GM21619 (cell line): ENCODE measurements at regions not wholly inside any gene's neighbourhood (a gene's known extent, or its start where the extent isn't known, plus 50 kb on each side); places are given as distances from the start of the nearest gene placed in this dataset.

Experiments used
- ATAC-seq: cut with Tn5 transposase; IDR thresholded peaks from one replicate; pipeline ENCODE4 v1.9.1; 2021; ENCODE audit not compliant: unreplicated experiment

DNA sequence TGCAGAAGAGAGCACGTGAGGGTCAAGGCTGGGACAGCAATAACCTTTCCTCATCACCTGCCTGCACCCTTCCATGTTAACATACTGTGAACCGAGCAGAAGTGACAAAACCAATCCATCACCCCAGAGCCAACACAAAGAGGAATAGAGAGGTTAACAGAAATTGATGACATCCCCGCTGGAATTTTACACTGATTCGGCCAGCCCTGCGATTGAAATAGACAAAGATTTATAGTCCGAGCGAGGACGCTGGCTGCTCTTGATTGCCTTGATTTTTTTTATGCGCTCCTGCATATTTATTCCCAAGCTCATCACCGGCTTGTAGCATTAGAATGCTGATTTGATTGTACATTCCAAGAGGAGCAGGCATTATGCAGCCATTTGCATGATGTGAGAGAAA is 729.7 kb downstream of the BCL11B start:
- ATAC-seq = no peak

DNA sequence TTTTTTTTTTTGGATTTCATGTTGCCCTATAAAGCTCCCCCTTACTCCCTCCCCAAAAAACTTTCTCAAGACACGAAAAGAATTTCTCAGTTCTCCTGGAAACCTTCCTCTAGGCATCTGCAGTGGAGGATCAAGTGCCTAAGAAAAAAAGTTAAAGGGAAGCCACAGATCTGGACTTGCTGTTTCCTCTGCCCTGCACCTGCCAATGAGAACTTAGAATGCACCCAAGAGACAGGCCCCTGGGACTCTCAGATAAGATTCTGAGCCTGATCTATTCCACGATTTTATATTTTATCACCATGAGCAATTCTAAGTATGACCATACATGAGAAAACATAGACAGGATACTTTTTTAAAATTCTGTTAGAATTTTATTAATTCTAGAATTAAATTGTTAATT is 728.9 kb downstream of the BCL11B start:
- ATAC-seq = no peak

DNA sequence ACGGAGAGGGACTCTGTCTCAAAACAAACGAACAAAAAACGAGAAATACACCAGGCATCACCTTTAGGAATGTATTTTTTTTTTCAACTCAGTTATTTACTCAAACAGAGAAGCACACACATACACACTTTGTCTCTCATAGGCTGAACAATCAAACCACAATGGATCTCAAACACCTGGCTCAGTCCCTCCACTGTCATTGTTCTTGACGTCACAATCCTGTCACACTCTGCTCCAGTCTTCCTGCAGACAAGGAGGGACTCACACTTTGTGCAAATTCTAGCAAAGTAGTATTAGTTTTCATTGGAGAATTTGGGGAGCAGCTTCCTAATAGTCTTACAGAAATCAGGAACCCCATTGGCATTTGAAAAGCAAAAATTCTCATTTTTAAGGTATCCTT is 727.8 kb downstream of the BCL11B start:
- no peak for ATAC-seq

DNA sequence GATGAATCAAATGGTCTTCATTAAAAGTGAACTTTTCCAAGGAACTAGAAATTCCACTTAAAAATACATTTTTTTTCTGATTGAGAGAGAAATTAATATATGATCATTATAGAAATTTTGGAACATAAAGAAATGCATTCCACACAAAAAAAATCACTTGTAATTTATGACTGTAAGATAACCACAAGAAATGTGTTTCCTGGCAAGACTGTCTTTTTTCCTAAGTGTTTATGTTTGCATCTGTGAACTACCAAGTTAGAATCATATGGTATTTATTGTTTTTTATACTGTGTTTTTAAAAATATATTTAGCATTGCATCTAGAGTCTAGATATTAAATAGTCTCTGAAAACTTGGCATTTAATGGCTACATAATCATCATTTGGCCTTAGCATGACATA is 726.8 kb downstream of the BCL11B start:
- no peak for ATAC-seq

DNA sequence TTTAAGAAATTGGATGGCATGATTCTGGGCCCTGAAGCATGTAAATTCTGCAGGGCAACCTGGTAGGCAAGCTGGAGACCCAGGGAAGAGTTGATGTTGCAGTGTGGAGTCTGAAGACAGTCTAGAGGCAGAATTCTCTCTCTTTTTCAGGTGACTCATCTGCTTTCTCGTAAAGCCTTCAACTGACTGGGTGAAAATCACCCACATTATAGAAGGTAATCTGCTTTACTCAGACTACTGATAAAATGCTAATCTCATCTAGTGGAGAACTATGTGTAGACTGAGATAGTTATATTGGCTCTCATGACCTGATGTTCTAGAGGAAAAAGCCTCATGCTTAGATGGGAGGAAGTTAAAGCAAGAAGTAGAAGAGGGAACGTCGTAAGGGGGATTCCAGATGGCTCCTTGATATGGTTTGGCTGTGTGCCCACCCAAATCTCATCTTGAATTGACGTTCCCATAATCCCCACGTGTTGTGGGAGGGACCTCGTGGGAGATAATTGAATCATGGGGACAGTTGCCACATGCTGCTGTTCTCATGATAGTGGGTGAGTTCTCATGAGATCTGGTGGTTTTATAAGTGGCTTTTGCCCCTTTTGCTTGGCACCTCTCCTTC is 723.8 kb downstream of the BCL11B start:
- ATAC-seq = no peak

DNA sequence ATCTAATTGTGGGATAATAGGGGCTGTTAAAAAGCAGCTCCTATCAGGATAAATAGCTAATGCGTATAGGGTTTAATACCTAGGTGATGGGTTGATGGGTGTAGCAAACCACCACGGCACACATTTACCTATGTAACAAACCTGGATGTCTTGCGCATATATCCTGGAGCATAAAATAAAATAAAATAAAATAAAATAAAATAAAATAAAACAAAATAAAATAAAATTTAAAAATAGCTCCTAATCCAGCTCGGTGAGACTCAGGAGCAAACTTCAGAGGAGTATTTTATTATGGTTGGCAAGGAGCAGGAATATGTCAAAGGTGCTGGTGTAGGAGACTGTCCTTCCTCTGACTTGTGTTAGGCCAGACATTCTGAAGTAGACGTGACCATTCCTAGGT is 721.0 kb downstream of the BCL11B start:
- no peak for ATAC-seq

DNA sequence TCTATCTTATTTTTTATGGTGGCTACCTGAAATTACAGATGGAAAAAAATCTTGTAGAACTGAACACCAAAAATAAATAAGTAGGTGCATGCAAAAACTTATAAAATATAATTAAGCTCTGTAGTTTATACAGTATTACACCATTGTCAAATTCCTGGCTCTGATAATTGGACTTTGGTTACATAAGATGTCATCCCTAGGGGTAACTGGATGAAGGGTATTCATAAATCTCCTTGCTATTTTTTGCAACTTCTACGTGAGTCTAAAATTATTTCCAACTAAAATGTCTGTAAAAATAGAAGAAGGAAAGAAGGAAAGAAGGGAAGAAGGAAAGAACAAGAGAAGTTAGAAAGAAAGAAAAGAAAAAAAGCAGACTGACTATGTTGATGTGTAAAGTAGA is 716.6 kb downstream of the BCL11B start:
- no peak for ATAC-seq

DNA sequence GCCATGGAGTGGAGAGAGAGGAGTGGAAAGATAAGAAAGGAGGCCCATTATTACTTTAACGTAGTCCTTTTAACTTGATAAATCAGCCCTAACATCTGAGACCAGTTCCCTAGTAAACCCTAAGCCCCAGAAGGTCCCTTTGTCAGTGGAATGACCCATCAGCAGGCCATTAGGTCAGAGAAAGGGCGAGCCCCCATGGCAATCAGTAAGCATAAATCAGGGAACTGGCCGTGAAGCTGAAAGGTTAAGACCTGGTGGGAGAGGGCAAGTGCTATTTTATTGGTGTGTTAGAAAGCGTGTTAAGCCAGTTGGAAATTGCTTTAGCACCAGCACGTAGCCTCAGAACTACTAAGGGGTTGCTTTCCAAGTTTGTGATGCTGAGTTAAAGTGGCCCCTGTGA is 708.0 kb downstream of the BCL11B start:
- ATAC-seq = no peak

DNA sequence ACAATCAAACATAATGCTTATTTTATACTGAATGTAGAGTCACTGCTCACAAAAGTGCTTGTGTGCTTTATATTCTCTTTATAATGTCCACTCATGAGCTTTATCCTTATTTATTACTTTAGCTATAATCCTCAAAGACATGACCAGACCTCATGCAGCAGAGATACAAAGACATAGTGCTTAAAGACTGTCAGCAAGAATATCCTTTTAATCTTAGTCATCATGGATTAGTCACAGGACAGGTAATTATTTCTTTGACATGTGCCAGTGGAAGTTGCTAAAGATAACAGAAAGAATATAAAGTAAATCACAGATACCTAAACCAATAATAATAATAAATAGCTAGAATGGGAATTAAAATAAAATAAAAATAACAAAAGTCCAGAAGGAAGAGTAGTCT is 707.5 kb downstream of the BCL11B start:
- no peak for ATAC-seq

DNA sequence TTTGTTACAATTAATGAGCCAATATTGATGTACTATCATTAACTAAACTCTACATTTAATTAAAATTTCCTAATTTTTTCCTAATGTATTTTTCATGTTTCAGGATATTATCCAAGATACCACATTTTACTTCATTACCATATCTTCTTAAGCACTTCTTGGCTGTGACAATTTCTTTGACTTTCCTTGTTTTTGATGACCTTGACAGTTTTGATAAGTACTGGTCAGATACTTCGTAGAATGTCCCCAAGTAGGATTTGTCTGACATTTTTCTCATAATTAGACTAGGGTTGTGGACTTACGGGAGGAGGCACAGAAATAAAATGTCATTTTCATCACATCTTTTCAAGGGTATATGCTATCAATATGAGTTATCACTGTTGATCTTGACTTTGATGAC is 700.9 kb downstream of the BCL11B start:
- ATAC-seq = no peak

DNA sequence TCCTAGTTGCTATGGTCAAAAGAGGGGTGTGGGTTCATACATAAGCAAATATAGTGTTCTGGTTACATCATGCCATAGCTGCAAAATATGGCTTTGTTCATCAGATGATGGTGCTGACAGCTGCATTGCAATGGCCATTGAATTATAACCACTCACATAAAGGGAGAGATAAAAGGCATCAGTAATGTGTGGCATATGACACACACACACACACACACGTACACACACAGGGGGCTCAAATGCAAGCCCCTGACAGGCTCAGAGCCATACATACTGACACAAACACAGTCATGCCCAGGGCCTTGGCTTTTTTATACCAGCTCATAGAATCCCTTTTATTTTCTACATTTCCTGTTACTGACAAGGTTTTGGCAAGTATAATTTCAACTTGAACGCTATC is 698.9 kb downstream of the BCL11B start:
- no peak for ATAC-seq

DNA sequence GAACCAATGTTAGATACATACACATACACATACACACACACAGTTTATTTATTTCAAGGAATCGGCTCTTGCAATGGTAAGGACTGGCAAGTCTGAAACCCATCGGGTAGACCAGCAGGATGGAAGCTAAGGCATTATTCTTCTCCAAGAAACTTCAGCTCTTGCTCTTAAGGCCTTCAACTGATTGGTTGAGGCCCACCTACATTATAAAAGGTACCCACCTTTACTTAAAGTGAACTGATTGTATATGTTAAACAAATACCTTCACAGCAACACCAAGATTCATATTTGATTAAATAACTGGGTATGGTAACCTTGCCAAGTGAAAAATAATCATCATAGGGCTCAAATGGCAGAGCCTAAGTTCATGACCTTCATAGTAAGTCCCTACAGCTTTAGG is 695.5 kb downstream of the BCL11B start:
- no peak for ATAC-seq

DNA sequence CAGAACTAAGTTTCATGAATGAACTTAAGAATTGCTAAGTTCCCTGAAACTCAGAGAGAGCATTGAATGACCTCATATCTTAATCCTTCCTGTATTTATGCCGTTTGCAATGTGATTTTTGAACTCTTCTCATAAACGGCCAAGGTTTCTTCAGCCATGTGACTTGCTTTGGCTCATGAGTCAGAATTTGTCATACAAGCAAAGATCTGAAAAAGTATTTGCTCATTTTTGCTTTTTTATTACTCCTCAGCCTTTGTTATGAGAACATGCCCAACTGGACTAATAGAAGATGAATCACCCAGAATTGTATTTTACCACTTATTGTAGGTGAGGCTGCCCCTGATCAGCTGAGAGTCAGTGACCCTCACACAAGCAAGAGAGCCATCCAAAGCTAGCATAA is 693.8 kb downstream of the BCL11B start:
- ATAC-seq = no peak

DNA sequence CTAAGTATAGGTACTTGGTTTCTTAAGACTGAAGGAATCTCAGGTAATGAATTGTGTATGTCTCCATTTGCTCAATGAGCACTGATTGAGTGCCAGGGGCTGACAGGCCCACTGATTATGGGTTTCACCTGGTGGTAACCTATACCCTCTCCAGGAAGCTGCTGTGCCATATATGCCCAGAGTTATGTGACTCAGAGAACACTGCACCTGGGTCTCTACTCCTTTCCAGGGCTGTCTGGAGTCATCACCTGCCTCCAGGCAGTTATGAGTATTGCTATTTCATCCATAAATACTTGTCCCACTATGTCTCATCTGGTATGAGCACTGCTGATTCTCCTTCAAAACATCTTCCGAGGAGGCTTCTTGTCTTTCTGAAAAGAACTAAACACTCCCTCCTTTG is 692.9 kb downstream of the BCL11B start:
- ATAC-seq = no peak

DNA sequence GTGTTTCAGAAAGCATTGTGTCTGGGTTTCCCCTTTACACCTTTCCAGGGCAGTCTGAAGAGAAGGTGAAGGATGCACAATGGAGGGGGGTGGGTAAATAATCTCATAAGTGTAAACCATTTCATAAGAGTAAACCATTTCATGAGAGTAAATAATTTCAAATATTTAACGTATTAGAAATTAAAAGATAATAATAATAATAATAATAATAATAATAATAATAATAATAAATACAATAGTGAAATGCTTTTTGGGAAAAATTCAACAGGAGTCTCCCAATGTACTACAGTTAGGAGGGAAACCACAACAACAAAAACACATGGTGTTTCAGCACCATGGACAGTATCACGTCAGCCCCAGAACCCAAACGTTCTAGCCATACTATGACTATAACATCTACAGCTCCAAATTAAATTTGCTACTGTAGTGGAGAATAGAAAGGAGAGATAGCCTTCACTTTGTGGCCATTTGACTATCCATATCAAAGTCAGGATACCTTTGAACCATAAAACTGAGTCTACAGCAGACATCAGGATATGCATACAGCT is 691.8 kb downstream of the BCL11B start:
- ATAC-seq = no peak

DNA sequence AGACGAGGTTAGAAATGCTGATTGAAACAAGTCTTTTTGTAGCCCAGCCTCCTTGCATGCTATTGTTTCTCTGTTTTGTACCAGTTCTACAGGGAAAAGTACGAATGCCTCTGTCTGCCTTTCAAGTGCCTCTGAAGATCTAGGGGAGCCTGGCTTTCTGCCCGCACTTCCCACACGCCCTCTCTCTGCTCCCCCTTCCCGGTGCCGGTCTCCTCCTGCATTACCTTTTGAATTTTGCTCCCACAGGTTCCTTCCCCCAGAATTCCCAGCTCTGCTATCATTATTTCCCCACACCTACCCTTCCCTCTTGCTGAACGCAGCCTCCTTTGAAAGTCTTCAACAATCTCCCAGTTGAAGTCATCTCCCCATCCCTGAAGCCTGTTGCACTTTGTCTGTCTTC is 689.7 kb downstream of the BCL11B start:
- no peak for ATAC-seq

DNA sequence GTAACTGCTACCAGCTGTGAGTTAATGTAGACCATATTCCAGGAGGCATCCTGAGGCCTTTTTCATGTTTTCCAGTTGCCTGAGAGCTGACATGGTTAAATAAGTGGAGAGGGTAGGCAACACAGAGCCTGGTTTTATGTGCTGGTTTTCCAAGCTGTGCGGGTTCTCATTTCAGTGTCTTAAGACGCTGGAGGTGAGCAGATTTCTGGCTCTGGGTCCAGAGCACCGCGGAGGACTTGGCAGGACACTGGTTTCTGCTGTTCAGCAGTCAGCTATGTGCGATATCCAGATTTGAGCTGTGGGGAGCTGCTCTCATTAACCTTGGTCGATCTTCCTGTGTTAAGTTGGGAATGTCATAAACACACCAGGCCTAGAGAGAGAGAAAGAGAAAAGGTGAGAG is 680.8 kb downstream of the BCL11B start:
- no peak for ATAC-seq

DNA sequence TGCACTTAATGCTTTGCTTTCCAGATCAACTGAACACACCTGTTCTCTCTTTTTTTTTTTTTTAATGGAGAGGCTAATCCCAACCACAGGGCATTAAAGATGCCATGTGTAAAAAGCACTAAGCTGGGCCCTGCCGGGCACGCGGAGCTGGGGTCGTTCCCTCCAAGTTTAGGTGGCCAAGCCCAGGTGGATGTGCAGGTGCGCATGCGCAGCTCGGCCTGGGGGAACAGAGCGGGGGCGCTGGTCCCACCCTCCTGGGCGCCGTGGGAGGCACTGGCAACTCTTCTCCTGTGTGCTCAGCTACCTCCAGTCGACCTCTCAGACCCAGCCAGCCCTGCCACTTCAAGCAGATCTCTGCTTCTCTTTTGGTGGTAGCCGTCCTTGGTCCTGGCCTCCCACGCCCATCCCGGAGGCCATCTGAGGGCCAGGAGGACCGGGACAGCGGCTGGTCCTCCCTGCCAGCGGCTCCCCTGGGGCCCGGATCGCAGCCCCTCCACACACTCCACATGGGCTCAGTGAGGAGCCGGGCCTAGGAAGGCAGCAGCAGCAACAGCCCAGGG is 679.3 kb downstream of the BCL11B start:
- ATAC-seq = no peak

DNA sequence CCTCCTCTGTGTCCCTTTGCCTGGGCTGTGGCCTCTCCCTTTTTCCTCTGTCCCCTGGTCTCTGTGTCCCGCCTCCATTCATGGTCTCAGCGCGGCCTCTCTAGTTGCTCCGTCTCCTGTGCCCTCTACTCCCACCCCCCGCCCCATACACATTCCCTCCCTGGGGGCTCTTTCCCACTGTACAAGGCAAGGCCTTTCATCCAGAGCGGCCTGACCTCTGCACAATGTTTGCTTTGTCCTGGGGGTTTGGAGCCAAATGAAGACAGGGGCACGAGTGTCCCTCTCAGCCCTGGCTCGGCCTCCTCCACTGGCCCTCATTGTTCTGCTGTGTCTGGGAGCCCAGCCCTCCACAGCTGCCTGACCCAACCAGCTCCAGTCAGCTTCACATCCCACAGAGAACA is 678.6 kb downstream of the BCL11B start:
- no peak for ATAC-seq

DNA sequence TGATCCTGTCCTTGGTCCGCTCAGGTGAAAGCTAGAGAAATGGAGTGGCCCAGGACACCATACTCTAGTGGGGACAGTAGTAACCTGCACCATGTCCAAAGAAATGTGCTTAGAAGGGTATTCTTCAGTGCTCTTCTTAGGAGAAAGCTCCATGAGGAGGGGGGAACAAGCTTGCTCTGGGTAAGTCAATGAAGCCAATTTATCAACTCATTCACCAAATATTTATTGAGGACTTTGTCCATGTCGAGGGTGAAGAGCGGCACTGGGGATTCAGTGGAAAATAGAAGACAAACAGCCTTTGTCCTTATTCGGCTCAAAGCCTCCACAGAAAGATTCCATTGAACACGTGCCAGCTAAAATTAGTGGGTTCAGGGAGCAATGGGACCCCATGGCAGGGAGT is 677.8 kb downstream of the BCL11B start:
- ATAC-seq = no peak

DNA sequence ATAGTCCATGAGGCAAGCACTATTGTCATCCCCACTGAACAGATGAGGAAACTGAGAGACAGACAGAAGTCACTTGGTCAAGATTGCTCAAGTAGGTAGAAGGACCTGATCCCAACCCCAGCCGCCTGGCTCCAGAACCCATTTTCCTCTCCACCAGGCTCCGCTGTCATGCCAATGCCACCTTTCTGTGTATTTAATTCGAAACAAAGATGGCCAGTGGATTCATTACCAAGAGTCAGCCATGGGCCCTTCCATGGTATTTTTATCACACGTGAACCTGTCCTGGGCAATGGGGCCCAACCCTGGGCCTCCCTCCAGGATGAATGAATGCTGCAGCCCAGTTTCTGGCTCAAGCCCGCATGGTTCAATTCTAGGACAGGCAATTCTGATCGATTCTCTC is 673.4 kb downstream of the BCL11B start:
- no peak for ATAC-seq

DNA sequence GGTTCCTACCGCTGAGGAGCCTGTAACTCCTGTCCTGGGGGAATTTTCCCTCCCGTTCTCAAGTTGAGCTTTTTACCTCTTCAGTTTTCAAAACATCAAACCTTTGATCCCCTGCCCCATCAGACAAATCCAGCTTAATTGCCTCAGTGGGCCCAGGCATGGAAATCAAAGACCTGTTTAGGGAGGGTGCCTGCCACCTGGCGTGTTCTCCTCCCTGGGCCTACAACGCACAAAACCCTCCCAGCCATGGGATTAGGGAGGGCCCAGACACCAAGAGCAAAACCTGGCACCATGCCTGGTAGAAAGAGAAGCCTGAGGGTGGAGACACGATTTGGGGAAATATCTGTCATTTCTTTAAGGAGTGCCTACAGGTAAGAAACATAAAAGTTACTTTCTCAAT is 672.9 kb downstream of the BCL11B start:
- no peak for ATAC-seq

DNA sequence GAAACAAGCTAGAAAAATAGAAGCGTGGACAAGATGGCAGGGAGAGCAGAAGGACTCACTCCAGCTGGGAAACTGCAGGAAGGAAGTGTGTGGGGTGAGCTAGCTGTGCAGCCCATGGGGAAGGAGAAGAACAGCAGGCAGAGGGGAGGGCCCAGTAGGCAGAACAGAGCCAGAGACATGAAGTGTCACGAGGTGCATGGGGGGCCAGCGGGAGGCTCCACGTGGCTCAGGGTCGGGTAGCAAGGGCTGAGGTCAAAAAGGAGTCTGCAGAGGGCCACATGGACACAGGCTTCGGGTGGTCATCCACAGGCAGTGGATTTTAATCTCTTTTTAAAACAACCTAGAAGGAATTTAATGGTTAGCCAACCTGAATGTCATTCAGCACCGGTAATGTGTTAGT is 669.0 kb downstream of the BCL11B start:
- no peak for ATAC-seq
